ENCODE measurements at regions not wholly inside any gene's neighbourhood (a gene's known extent, or its start where the extent isn't known, plus 50 kb on each side); places are given as distances from the start of the nearest gene placed in this dataset.
A peak's percentile ranks its signal among the peaks of the same experiment; 100 is the strongest.

GRCh38 chr6:9482030-9482738, 932.7 kb downstream of the TFAP2A start:
- peak overlapping the region in 1 of 2 experiments; percentile 29; a peak in 2 of 4 replicates for H3K4me3 ChIP-seq (ENCODE audit: low read depth in 2 of 2, low read length in 2 of 2)
- no TSS peak for BruUV-seq (replicated peaks)
- no peaks in the 10 kb centered on the region for H3K36me3 ChIP-seq (ENCODE audit: control insufficient read depth, insufficient read depth, low read length)
- peaks cover 24% of the 10 kb centered on the region; the same call in 1 of the 2 replicates for H3K9me3 ChIP-seq (ENCODE audit: control insufficient read depth, insufficient read depth, low read depth, low read length)
- H3K27ac ChIP-seq (ENCODE audit: low read length), result peak overlapping the region; percentile 98
- TF ChIP-seq POLR2AphosphoS5 (IDR thresholded peaks at IDR 0.05; ENCODE audit: low read depth, low read length), result peak; percentile 81
- no peak for TF ChIP-seq TCF7L2 (IDR thresholded peaks at IDR 0.05; ENCODE audit: low read depth, low read length)
- 0 out of 2 replicates have a peak, but pooled peaks have one; percentile 45 for TF ChIP-seq SIN3A (IDR thresholded peaks at IDR 0.05; ENCODE audit: borderline replicate concordance, insufficient read depth, low read depth, low read length)
- CTCF ChIA-PET, result no interaction called here
- peaks cover 27% of the 10 kb centered on the region for H3K4me1 ChIP-seq (ENCODE audit: control insufficient read depth, insufficient read depth, low read length)
- peak; percentile 74 for DNase-seq (ENCODE audit: low read depth, low spot score)
- POLR2A ChIA-PET, result no interaction called here
- intact Hi-C loops (cut with micrococcal nuclease; ENCODE audit: unreplicated experiment), result no loop called here
- peak; percentile 97 for ATAC-seq
- in situ Hi-C loops (cut with HindIII; ENCODE audit: low pct_unique_long_range_greater_than_20kb, low sequenced_read_pairs), result no loop called here
- no peaks in the 10 kb centered on the region for H3K27me3 ChIP-seq (ENCODE audit: control insufficient read depth, insufficient read depth, low read length)

- H3K4me1 ChIP-seq (ENCODE audit: control insufficient read depth, insufficient read depth, low read length), result peaks cover 27% of the 10 kb centered on the region
- DNase-seq (ENCODE audit: low read depth, low spot score), result peak; percentile 67
- TSS peak; percentile 95 for BruUV-seq (replicated peaks)
Observed at GRCh38 chr6:9481292-9482029, 933.4 kb downstream of the TFAP2A start.

More at GRCh38 chr6:9481292-9482029, 933.4 kb downstream of the TFAP2A start:
- H3K27ac ChIP-seq (ENCODE audit: low read length), result peak overlapping the region; percentile 98
- ChIA-PET CTCF (interaction anchor here (0.5 kb wide), 1 partner anchor 53 kb away, joined by 4 read pairs; no protein-coding TSS in a partner anchor), POLR2A (no interaction called here)
- intact Hi-C loops (cut with micrococcal nuclease; ENCODE audit: unreplicated experiment), result no loop called here
- peaks cover 24% of the 10 kb centered on the region; the same call in 1 of the 2 replicates for H3K9me3 ChIP-seq (ENCODE audit: control insufficient read depth, insufficient read depth, low read depth, low read length)
- in situ Hi-C loops (cut with HindIII; ENCODE audit: low pct_unique_long_range_greater_than_20kb, low sequenced_read_pairs), result no loop called here
- ATAC-seq, result peak; percentile 85
- no peaks in the 10 kb centered on the region for H3K36me3 ChIP-seq (ENCODE audit: control insufficient read depth, insufficient read depth, low read length)
- H3K27me3 ChIP-seq (ENCODE audit: control insufficient read depth, insufficient read depth, low read length), result no peaks in the 10 kb centered on the region
- peak overlapping the region in 1 of 2 experiments; percentile 29; a peak in 2 of 4 replicates for H3K4me3 ChIP-seq (ENCODE audit: low read depth in 2 of 2, low read length in 2 of 2)
- no peak for TF ChIP-seq SIN3A (IDR thresholded peaks at IDR 0.05; ENCODE audit: borderline replicate concordance, insufficient read depth, low read depth, low read length)
- TF ChIP-seq TCF7L2 (IDR thresholded peaks at IDR 0.05; ENCODE audit: low read depth, low read length), result peak; percentile 95
- TF ChIP-seq, protein P1, sequence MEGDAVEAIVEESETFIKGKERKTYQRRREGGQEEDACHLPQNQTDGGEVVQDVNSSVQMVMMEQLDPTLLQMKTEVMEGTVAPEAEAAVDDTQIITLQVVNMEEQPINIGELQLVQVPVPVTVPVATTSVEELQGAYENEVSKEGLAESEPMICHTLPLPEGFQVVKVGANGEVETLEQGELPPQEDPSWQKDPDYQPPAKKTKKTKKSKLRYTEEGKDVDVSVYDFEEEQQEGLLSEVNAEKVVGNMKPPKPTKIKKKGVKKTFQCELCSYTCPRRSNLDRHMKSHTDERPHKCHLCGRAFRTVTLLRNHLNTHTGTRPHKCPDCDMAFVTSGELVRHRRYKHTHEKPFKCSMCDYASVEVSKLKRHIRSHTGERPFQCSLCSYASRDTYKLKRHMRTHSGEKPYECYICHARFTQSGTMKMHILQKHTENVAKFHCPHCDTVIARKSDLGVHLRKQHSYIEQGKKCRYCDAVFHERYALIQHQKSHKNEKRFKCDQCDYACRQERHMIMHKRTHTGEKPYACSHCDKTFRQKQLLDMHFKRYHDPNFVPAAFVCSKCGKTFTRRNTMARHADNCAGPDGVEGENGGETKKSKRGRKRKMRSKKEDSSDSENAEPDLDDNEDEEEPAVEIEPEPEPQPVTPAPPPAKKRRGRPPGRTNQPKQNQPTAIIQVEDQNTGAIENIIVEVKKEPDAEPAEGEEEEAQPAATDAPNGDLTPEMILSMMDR (IDR thresholded peaks at IDR 0.05), result peak; percentile 18; the same call in 1 of the 2 replicates
- no peak for TF ChIP-seq REST (IDR thresholded peaks at IDR 0.05; ENCODE audit: insufficient read depth in 1 of 2, low read depth in 2 of 2, low read length in 1 of 2)
- TF ChIP-seq POLR2AphosphoS5 (IDR thresholded peaks at IDR 0.05; ENCODE audit: low read depth, low read length), result peak; percentile 51; the same call in 1 of the 2 replicates

Data from Panc1 (cell line).